ENCODE measurements at regions not wholly inside any gene's neighbourhood (a gene's known extent, or its start where the extent isn't known, plus 50 kb on each side); places are given as distances from the start of the nearest gene placed in this dataset.

DNA sequence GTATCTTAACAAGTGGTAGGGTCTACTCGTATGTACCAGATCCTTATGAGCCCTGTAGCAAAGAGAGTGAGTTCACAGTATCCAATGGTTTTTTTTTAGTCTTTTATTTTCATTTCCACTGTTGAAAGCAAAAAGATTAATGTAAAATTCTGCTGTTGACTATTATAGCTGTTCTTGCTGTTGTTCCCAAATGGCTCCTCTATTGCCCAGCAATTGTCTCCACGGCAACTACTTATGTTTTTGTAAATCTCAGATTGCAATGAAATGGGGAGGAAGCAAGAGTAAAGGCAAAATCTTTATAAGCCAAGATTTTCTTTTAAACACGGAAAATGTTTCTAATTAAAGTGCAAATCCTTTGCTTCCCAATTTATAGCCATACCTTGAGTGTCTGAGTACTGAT, 406.1 kb downstream of the EPM2A start:
- Histone ChIP-seq H4K8ac (ENCODE audit: extremely low read depth, insufficient read depth, low read length) (no peak overlapping the region), H3K9me3 (ENCODE audit: insufficient read depth in 2 of 2, low read depth in 1 of 2, low read length in 1 of 2) (no peaks in the 10 kb centered on the region), H3K9ac (replicated peaks in 1 of 4; ENCODE audit: extremely low read depth in 1 of 4, low read depth in 3 of 4, low read length in 3 of 4) (no peak overlapping the region), H3K27ac (ENCODE audit: low read depth, low read length) (no peak overlapping the region), H2BK15ac (ENCODE audit: low read length) (no peak overlapping the region), H3K4me2 (ENCODE audit: insufficient read depth in 1 of 2, low read depth in 2 of 2, low read length in 2 of 2) (no peak overlapping the region), H3K36me3 (ENCODE audit: control insufficient read depth in 2 of 4, insufficient read depth in 4 of 4, low read length in 3 of 4) (no peaks in the 10 kb centered on the region), H2BK5ac (ENCODE audit: low read depth, low read length) (no peak overlapping the region), H3K14ac (ENCODE audit: insufficient read length) (no peak overlapping the region), H4K20me1 (replicated peaks in 1 of 2; ENCODE audit: control insufficient read depth in 1 of 2, insufficient read depth in 2 of 2, low read length in 2 of 2) (no peaks in the 10 kb centered on the region), H4K91ac (replicated peaks; ENCODE audit: insufficient read length, low read length) (no peak overlapping the region), H3K79me2 (ENCODE audit: control insufficient read depth in 1 of 2, insufficient read depth in 2 of 2, low read length in 2 of 2) (no peaks in the 10 kb centered on the region), H2BK20ac (ENCODE audit: low read length) (no peak overlapping the region), H3K23me2 (ENCODE audit: low read depth, low read length) (no peaks in the 10 kb centered on the region), H2BK120ac (replicated peaks; ENCODE audit: low read depth, low read length) (no peak overlapping the region), H2BK12ac (ENCODE audit: low read depth, low read length) (no peak overlapping the region), H3K23ac (ENCODE audit: insufficient read length) (no peak overlapping the region), H3K27me3 (replicated peaks in 1 of 4; ENCODE audit: control insufficient read depth in 3 of 4, extremely low read depth in 1 of 4, insufficient read depth in 3 of 4, low read length in 3 of 4) (no peaks in the 10 kb centered on the region), H3K4me1 (replicated peaks in 1 of 4; ENCODE audit: control insufficient read depth in 3 of 4, insufficient read depth in 4 of 4, low read length in 3 of 4) (no peaks in the 10 kb centered on the region), H4K5ac (ENCODE audit: insufficient read length, low read depth, low read length) (no peak overlapping the region), H3K79me1 (ENCODE audit: low read depth, low read length) (no peaks in the 10 kb centered on the region), H3K4me3 (ENCODE audit: extremely low read depth in 1 of 4, insufficient read depth in 2 of 4, low read depth in 3 of 4, low read length in 4 of 4) (no peak overlapping the region), H3K56ac (replicated peaks; ENCODE audit: insufficient read length, low read depth, low read length) (no peak overlapping the region), H2AK5ac (ENCODE audit: low read depth, low read length) (no peak overlapping the region), H2AFZ (ENCODE audit: low read length) (no peak overlapping the region), H3K4ac (replicated peaks; ENCODE audit: insufficient read length, low read depth, low read length) (no peak overlapping the region), H3K18ac (ENCODE audit: extremely low read depth, low read length) (no peak overlapping the region)
- 92% methylated on average over 3 of the region's 3 CpGs; no CpG with 5 or more reads in 1 of the 2 experiments for WGBS, 2 experiments (ENCODE audit: extremely low coverage in 1 of 2, insufficient coverage in 1 of 2, insufficient read length in 1 of 2, insufficient replicate concordance in 2 of 2, low coverage in 1 of 2, low lambda C conversion rate in 2 of 2, missing lambda C conversion rate in 1 of 2)
- POLR2A ChIA-PET (ENCODE audit: partially characterized antibody) = no interaction called here
- CTCF ChIA-PET (ENCODE audit: partially characterized antibody) = interaction anchor here (1.1 kb wide), 1 partner anchor 10 kb away, joined by 3 read pairs; no protein-coding TSS in a partner anchor
- no peak for TF ChIP-seq KDM5A (IDR thresholded peaks at IDR 0.05; ENCODE audit: low read length)
- TF ChIP-seq, protein P1, sequence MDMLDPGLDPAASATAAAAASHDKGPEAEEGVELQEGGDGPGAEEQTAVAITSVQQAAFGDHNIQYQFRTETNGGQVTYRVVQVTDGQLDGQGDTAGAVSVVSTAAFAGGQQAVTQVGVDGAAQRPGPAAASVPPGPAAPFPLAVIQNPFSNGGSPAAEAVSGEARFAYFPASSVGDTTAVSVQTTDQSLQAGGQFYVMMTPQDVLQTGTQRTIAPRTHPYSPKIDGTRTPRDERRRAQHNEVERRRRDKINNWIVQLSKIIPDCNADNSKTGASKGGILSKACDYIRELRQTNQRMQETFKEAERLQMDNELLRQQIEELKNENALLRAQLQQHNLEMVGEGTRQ (IDR thresholded peaks at IDR 0.05; ENCODE audit: low read length) = no peak
- TF ChIP-seq HDAC2 (IDR thresholded peaks at IDR 0.05; ENCODE audit: borderline replicate concordance in 1 of 2, low read depth in 2 of 2, low read length in 2 of 2) = no peak
- no peak for TF ChIP-seq JUND (IDR thresholded peaks at IDR 0.05; ENCODE audit: low read length)
- TF ChIP-seq ASH2L (IDR thresholded peaks at IDR 0.05; ENCODE audit: low read length) = no peak
- no peak for TF ChIP-seq CTBP2 (IDR thresholded peaks at IDR 0.05; ENCODE audit: borderline replicate concordance, insufficient read depth, insufficient read length, low read length)
- TF ChIP-seq CBX8 (IDR thresholded peaks at IDR 0.05; ENCODE audit: borderline replicate concordance, low read depth, low read length) = no peak
- no peak for TF ChIP-seq TCF12 (IDR thresholded peaks at IDR 0.05; ENCODE audit: low read depth, low read length)
- TF ChIP-seq, protein P2, sequence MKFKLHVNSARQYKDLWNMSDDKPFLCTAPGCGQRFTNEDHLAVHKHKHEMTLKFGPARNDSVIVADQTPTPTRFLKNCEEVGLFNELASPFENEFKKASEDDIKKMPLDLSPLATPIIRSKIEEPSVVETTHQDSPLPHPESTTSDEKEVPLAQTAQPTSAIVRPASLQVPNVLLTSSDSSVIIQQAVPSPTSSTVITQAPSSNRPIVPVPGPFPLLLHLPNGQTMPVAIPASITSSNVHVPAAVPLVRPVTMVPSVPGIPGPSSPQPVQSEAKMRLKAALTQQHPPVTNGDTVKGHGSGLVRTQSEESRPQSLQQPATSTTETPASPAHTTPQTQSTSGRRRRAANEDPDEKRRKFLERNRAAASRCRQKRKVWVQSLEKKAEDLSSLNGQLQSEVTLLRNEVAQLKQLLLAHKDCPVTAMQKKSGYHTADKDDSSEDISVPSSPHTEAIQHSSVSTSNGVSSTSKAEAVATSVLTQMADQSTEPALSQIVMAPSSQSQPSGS (IDR thresholded peaks at IDR 0.05; ENCODE audit: low read length) = no peak
- no peak for DNase-seq (ENCODE audit: low read depth in 1 of 2, low spot score in 2 of 2)
- no peak for FAIRE-seq

All from H1 (cell line).